HG02943 (cell line): ENCODE measurements at regions not wholly inside any gene's neighbourhood (a gene's known extent, or its start where the extent isn't known, plus 50 kb on each side); places are given as distances from the start of the nearest gene placed in this dataset.

Experiments used
- ATAC-seq: cut with Tn5 transposase; IDR thresholded peaks from one replicate; pipeline ENCODE4 v1.9.1; 2021; ENCODE audit warnings: mild to moderate bottlenecking, low read depth, moderate library complexity; ENCODE audit not compliant: unreplicated experiment

GRCh38 chr5:125034331-125034730 is 287.9 kb upstream of the ZNF608 start:
- ATAC-seq = no peak

- no peak for ATAC-seq
These were observed 290.1 kb upstream of the ZNF608 start for GRCh38 chr5:125036494-125036893.

GRCh38 chr5:125037020-125037419 is 290.6 kb upstream of the ZNF608 start:
- ATAC-seq = no peak

GRCh38 chr5:125037530-125037929 is 291.1 kb upstream of the ZNF608 start:
- no peak for ATAC-seq

- ATAC-seq = no peak
These were observed 292.0 kb upstream of the ZNF608 start for GRCh38 chr5:125038477-125038876.

GRCh38 chr5:125041798-125042197 is 295.4 kb upstream of the ZNF608 start:
- ATAC-seq = no peak

- no peak for ATAC-seq
These were observed 295.9 kb upstream of the ZNF608 start for GRCh38 chr5:125042261-125042890.

GRCh38 chr5:125043781-125044391 is 297.4 kb upstream of the ZNF608 start:
- ATAC-seq = no peak

GRCh38 chr5:125044491-125045282 is 298.2 kb upstream of the ZNF608 start:
- no peak for ATAC-seq

- ATAC-seq = no peak
These were observed 299.2 kb upstream of the ZNF608 start for GRCh38 chr5:125045646-125046045.

- no peak for ATAC-seq
These were observed 300.4 kb upstream of the ZNF608 start for GRCh38 chr5:125046838-125047237.

- no peak for ATAC-seq
These were observed 301.4 kb upstream of the ZNF608 start for GRCh38 chr5:125047871-125048270.

- no peak for ATAC-seq
These were observed 303.6 kb upstream of the ZNF608 start for GRCh38 chr5:125049721-125050702.

GRCh38 chr5:125050926-125051325 is 304.5 kb upstream of the ZNF608 start:
- no peak for ATAC-seq

GRCh38 chr5:125052584-125052983 is 306.1 kb upstream of the ZNF608 start:
- ATAC-seq = no peak

- no peak for ATAC-seq
These were observed 306.7 kb upstream of the ZNF608 start for GRCh38 chr5:125053179-125053578.

- ATAC-seq = no peak
These were observed 307.7 kb upstream of the ZNF608 start for GRCh38 chr5:125054146-125054545.

GRCh38 chr5:125056671-125057485 is 310.4 kb upstream of the ZNF608 start:
- no peak for ATAC-seq

GRCh38 chr5:125057912-125058826 is 311.7 kb upstream of the ZNF608 start:
- ATAC-seq = no peak
